ENCODE measurements at regions not wholly inside any gene's neighbourhood (a gene's known extent, or its start where the extent isn't known, plus 50 kb on each side); places are given as distances from the start of the nearest gene placed in this dataset.

DNA sequence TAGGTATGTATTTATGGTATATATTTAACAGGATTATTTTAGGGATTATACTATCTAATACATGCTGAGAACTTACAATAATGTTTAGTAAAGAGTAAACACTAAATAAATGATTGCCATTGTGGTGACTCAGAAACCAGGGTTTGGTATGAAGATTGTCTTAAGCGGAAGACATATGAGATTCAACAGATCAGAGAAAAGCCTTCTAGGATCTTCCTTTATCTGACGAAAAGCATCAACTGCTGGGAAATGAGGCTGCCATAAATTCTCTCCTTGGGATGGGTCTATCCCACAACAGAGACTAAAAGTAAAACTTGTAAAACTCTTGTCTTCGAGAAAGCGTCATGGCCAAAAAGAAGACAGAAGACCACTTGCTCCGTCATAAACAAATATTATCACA, 1352.2 kb upstream of the EPHA6 start:
- H3K9me3 ChIP-seq (ENCODE audit: insufficient read depth, low read length), result no peaks in the 10 kb centered on the region; the same call in 1 of the 2 replicates
- TF ChIP-seq, protein P1, sequence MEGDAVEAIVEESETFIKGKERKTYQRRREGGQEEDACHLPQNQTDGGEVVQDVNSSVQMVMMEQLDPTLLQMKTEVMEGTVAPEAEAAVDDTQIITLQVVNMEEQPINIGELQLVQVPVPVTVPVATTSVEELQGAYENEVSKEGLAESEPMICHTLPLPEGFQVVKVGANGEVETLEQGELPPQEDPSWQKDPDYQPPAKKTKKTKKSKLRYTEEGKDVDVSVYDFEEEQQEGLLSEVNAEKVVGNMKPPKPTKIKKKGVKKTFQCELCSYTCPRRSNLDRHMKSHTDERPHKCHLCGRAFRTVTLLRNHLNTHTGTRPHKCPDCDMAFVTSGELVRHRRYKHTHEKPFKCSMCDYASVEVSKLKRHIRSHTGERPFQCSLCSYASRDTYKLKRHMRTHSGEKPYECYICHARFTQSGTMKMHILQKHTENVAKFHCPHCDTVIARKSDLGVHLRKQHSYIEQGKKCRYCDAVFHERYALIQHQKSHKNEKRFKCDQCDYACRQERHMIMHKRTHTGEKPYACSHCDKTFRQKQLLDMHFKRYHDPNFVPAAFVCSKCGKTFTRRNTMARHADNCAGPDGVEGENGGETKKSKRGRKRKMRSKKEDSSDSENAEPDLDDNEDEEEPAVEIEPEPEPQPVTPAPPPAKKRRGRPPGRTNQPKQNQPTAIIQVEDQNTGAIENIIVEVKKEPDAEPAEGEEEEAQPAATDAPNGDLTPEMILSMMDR (IDR thresholded peaks at IDR 0.05; ENCODE audit: insufficient read depth, low read length, poor library complexity, severe bottlenecking), result no peak
- no peak for TF ChIP-seq EZH2phosphoT487 (conservative IDR thresholded peaks at IDR 0.05; ENCODE audit: low read length)
- no peak overlapping the region for H3K4me2 ChIP-seq (ENCODE audit: low read depth, low read length, poor library complexity, severe bottlenecking)
- no peak overlapping the region for H3K27ac ChIP-seq (ENCODE audit: low read depth, low read length)
- no peaks in the 10 kb centered on the region for H3K27me3 ChIP-seq (ENCODE audit: low read length)
- H3K79me2 ChIP-seq (ENCODE audit: insufficient read depth, low read length), result no peaks in the 10 kb centered on the region
- H4K20me1 ChIP-seq (ENCODE audit: low read depth, low read length), result no peaks in the 10 kb centered on the region
- H2AFZ ChIP-seq (ENCODE audit: low read depth, low read length, severe bottlenecking), result no peak overlapping the region
- H3K36me3 ChIP-seq (ENCODE audit: low read length), result no peaks in the 10 kb centered on the region
- H3K9ac ChIP-seq (ENCODE audit: low read length), result no peak overlapping the region
- no peaks in the 10 kb centered on the region for H3K9me2 ChIP-seq (replicated peaks; ENCODE audit: insufficient read depth, low read length)
- no peak overlapping the region for H3K4me3 ChIP-seq (ENCODE audit: insufficient read depth, low read length, poor library complexity, severe bottlenecking)
- H3F3A ChIP-seq (ENCODE audit: insufficient read depth), result no peaks in the 10 kb centered on the region

DNA sequence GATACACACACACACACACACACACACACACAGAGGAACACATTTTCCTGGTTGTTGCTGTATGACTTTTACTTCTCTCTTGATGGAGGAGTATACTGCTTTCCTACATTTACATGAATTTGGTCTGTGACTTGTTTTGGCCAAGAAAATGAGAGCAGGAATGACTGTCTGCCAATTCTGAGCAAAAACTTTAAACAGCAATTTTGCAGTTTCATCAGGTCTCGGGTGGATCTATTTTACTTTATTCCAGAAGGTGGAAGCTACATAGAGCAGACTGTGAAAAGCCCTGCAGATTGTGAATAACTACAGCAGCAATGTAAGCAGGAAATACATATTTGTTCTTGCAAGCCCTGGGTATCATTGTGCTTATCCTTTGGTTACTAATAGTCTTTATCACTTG, 1350.0 kb upstream of the EPHA6 start:
- no peaks in the 10 kb centered on the region for H3K9me2 ChIP-seq (replicated peaks; ENCODE audit: insufficient read depth, low read length)
- H3K27me3 ChIP-seq (ENCODE audit: low read length), result no peaks in the 10 kb centered on the region
- H3K36me3 ChIP-seq (ENCODE audit: low read length), result no peaks in the 10 kb centered on the region
- no peaks in the 10 kb centered on the region; the same call in 1 of the 2 replicates for H3K9me3 ChIP-seq (ENCODE audit: insufficient read depth, low read length)
- no peaks in the 10 kb centered on the region for H3F3A ChIP-seq (ENCODE audit: insufficient read depth)
- H3K9ac ChIP-seq (ENCODE audit: low read length), result no peak overlapping the region
- H3K4me3 ChIP-seq (ENCODE audit: insufficient read depth, low read length, poor library complexity, severe bottlenecking), result no peak overlapping the region
- no peak overlapping the region for H3K27ac ChIP-seq (ENCODE audit: low read depth, low read length)
- no peak overlapping the region for H3K4me2 ChIP-seq (ENCODE audit: low read depth, low read length, poor library complexity, severe bottlenecking)
- no peaks in the 10 kb centered on the region for H3K79me2 ChIP-seq (ENCODE audit: insufficient read depth, low read length)
- H4K20me1 ChIP-seq (ENCODE audit: low read depth, low read length), result no peaks in the 10 kb centered on the region
- TF ChIP-seq, protein P1 (IDR thresholded peaks at IDR 0.05; ENCODE audit: insufficient read depth, low read length, poor library complexity, severe bottlenecking), result no peak
- no peak for TF ChIP-seq EZH2phosphoT487 (conservative IDR thresholded peaks at IDR 0.05; ENCODE audit: low read length)
- H2AFZ ChIP-seq (ENCODE audit: low read depth, low read length, severe bottlenecking), result no peak overlapping the region

DNA sequence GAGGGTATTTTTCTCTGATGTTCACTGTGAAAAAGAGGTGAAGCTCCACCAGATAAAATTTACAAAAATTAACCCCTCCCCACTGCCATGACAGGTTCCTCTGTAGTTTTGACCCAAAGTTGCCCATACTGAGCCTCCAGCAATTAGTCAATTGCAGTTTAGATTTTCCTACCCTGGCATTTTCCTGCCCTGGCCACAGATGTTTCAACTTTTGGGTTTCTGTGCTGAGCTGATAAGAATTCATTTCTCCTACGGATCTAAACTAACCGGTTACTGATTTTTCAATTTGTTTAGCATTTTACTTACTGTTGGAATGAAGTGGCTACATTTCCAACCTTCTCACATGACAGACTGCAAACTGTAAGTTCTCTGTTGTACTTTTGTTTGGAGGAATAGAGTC, 1346.1 kb upstream of the EPHA6 start:
- Histone ChIP-seq H3F3A (ENCODE audit: insufficient read depth) (no peaks in the 10 kb centered on the region), H3K27me3 (ENCODE audit: low read length) (no peaks in the 10 kb centered on the region), H3K9ac (ENCODE audit: low read length) (no peak overlapping the region), H3K9me3 (ENCODE audit: insufficient read depth, low read length) (no peaks in the 10 kb centered on the region; the same call in 1 of the 2 replicates), H3K4me3 (ENCODE audit: insufficient read depth, low read length, poor library complexity, severe bottlenecking) (no peak overlapping the region), H3K79me2 (ENCODE audit: insufficient read depth, low read length) (no peaks in the 10 kb centered on the region), H3K4me2 (ENCODE audit: low read depth, low read length, poor library complexity, severe bottlenecking) (no peak overlapping the region), H4K20me1 (ENCODE audit: low read depth, low read length) (no peaks in the 10 kb centered on the region), H3K9me2 (replicated peaks; ENCODE audit: insufficient read depth, low read length) (no peaks in the 10 kb centered on the region), H2AFZ (ENCODE audit: low read depth, low read length, severe bottlenecking) (no peak overlapping the region), H3K27ac (ENCODE audit: low read depth, low read length) (no peak overlapping the region), H3K36me3 (ENCODE audit: low read length) (no peaks in the 10 kb centered on the region)
- TF ChIP-seq, protein P1 (IDR thresholded peaks at IDR 0.05; ENCODE audit: insufficient read depth, low read length, poor library complexity, severe bottlenecking), result no peak
- TF ChIP-seq EZH2phosphoT487 (conservative IDR thresholded peaks at IDR 0.05; ENCODE audit: low read length), result no peak
